Prostate gland (tissue), 2 donors: ENCODE measurements at regions not wholly inside any gene's neighbourhood (a gene's known extent, or its start where the extent isn't known, plus 50 kb on each side); places are given as distances from the start of the nearest gene placed in this dataset.

ENCODE experiments used
- DNase-seq: peaks from one replicate; pipeline ENCODE4 v3.0.0-alpha.2; 2019; ENCODE audit warnings: low spot score
- H3K27ac ChIP-seq, 2 donors: fragments of 200-600 bp; sonication (generic); 2 replicates each; pipeline ENCODE4 v1.5.1; 2017 to 2019
- H3K27me3 ChIP-seq: fragments of 200-600 bp; sonication (generic); replicated peaks from 2 replicates; pipeline ENCODE4 v1.5.1; 2019; ENCODE audit not compliant: insufficient read depth
- H3K36me3 ChIP-seq, 2 donors: fragments of 200-600 bp; sonication (generic); 1 replicate in 1 of 2; 2 replicates in 1 of 2; pipeline versions ENCODE4 v1.5.1 to v1.8.1; 2017 to 2019
- H3K4me1 ChIP-seq: fragments of 200-600 bp; sonication (generic); replicated peaks from 2 replicates; pipeline ENCODE4 v1.5.1; 2019
- H3K4me3 ChIP-seq, 2 donors: fragments of 200-600 bp; sonication (generic); 2 replicates each; pipeline ENCODE4 v1.5.1; 2017 to 2019
- H3K9me3 ChIP-seq: fragments of 200-600 bp; sonication (generic); 2 replicates; pipeline ENCODE4 v1.5.1; 2017
- CTCF ChIP-seq, 4 experiments: fragments of 200-600 bp in 2 of 4; fragments of 450-650 bp in 2 of 4; sonication (generic) in 2 of 4; IDR thresholded peaks; 1 replicate in 3 of 4; 2 replicates in 1 of 4; pipeline ENCODE4 v1.5.1; 2016 to 2019; ENCODE audit warnings: antibody characterized with exemption in 4 of 4, mild to moderate bottlenecking in 2 of 4, moderate library complexity in 2 of 4
- POLR2A ChIP-seq: fragments of 450-650 bp; IDR thresholded peaks from one replicate; pipeline ENCODE4 v1.6.1; 2016; ENCODE audit warnings: antibody characterized with exemption, mild to moderate bottlenecking
- POLR2AphosphoS5 ChIP-seq: sonication (generic); formaldehyde crosslinking; IDR thresholded peaks from one replicate; pipeline ENCODE4 v1.6.1; 2017; ENCODE audit warnings: antibody characterized with exemption
- WGBS: methylation state at CpG from one replicate; pipeline ENCODE4 v1.1.5; 2018; 5-methylcytosine and 5-hydroxymethylcytosine counted together
- intact Hi-C: fragments of 100-400 bp; cut with DNase I; formaldehyde crosslinking; loops from one replicate; pipeline ENCODE4 v1.14.2; 2022

GRCh38 chr2:146898083-146898482 is 946.7 kb upstream of the ACVR2A start:
- Histone ChIP-seq H3K36me3 (no peaks in the 10 kb centered on the region), H3K9me3 (no peaks in the 10 kb centered on the region), H3K27ac (no peak overlapping the region), H3K27me3 (no peaks in the 10 kb centered on the region), H3K4me1 (no peaks in the 10 kb centered on the region), H3K4me3 (no peak overlapping the region)
- 59% methylated on average over 1 of the region's 1 CpG for WGBS
- no peak for DNase-seq
- TF ChIP-seq POLR2A (no peak), CTCF (IDR thresholded peaks at IDR 0.05) (no peak)
- intact Hi-C loops = no loop called here

DNA sequence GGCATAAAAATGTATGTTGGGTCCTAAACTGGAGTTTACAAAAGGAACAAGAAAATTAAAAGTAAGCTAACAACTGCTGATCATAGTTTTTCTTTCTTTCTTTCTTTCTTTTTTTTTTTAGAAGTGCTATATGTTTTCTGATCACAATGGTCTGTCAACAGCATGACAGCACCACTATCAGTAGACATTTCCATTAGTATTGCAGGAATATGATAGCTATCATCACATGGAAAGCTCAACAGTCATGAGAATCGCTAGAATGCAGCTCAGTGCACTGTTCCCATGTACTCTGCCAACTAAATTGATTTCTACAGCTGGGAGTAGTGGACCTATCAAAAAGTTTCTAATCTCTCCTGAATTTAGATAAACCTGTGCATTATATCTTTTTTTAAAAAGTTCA is 950.3 kb upstream of the ACVR2A start:
- intact Hi-C loops = no loop called here
- no peaks in the 10 kb centered on the region for H3K36me3 ChIP-seq
- H3K9me3 ChIP-seq = no peaks in the 10 kb centered on the region
- TF ChIP-seq POLR2AphosphoS5 (no peak), CTCF (IDR thresholded peaks at IDR 0.05) (no peak), POLR2A (no peak)
- H3K27me3 ChIP-seq = no peaks in the 10 kb centered on the region
- 90% methylated on average over 1 of the region's 1 CpG for WGBS
- H3K27ac ChIP-seq = no peak overlapping the region
- DNase-seq = no peak
- H3K4me1 ChIP-seq = no peaks in the 10 kb centered on the region
- no peak overlapping the region for H3K4me3 ChIP-seq

DNA sequence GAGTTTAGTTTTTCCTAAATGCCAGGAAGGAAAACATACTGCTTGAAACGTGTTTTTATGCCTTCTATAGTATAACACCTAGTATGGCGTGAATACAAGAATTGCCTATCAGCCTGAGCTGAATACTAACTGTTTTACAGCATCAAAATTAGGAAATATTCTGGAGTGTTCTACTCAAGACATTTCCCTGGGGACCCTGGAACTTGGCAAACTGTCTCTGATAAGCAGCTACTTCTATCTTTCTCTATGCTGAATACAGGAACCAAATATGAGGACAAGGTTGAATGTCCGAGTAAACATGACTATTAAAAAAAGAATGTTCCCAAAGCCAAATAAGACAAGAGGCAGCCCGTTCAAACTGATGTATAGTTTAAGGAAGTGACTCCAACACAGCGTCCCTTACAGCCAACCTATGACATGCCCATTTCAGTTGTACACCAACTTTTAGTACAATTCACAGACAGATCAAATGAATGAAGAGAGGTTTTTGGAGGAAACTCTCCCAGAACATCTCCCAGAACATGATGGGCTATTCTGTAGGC is 951.3 kb upstream of the ACVR2A start:
- Histone ChIP-seq H3K9me3 (no peaks in the 10 kb centered on the region), H3K27me3 (no peaks in the 10 kb centered on the region), H3K36me3 (no peaks in the 10 kb centered on the region), H3K4me3 (no peak overlapping the region), H3K27ac (no peak overlapping the region), H3K4me1 (no peaks in the 10 kb centered on the region)
- WGBS = 48% methylated on average over 5 of the region's 5 CpGs
- intact Hi-C loops = no loop called here
- TF ChIP-seq POLR2AphosphoS5 = no peak
- TF ChIP-seq POLR2A = no peak
- TF ChIP-seq CTCF (IDR thresholded peaks at IDR 0.05) = no peak
- no peak for DNase-seq

DNA sequence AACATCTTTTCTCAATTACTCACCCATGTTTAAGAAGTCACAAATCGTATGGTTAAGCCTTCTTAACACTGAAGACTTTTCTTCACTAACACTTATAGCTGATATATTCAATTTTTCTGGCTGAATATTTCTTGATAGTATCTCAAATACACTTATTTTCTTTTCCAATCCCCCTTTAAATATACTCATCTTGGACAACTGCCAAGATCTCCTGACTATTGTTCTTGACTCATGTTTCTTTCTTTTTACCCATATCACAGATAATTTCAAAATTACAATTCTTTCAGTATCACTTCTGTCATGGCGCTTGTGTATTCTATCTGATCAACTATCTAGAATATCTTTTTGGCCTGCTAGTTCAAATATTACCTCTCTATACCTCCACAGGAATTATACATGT is 954.3 kb upstream of the ACVR2A start:
- intact Hi-C loops = no loop called here
- DNase-seq = no peak
- H3K27me3 ChIP-seq = no peaks in the 10 kb centered on the region
- no peak overlapping the region for H3K27ac ChIP-seq
- H3K9me3 ChIP-seq = no peaks in the 10 kb centered on the region
- WGBS = 92% methylated on average over 2 of the region's 2 CpGs
- no peaks in the 10 kb centered on the region for H3K4me1 ChIP-seq
- no peaks in the 10 kb centered on the region for H3K36me3 ChIP-seq
- TF ChIP-seq POLR2AphosphoS5 = no peak
- no peak for TF ChIP-seq CTCF (IDR thresholded peaks at IDR 0.05)
- no peak for TF ChIP-seq POLR2A
- no peak overlapping the region for H3K4me3 ChIP-seq

DNA sequence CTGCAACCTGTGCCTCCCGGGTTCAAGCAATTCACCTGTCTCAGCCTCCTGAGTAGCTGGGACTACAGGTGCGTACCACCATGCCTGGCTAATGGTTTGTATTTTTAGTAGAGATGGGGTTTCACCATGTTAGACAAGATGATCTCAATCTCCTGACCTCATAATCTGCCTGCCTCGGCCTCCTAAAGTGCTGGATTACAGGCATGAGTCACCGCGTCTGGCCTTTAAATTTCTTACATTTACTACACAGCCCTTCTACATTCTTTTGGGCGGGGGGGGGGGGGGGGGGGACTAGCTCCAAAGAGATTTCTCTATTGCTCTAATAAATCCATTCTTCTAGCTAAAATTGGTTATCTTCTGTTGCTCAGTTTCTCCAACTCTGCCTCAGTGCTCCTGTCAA is 964.9 kb upstream of the ACVR2A start:
- no peak for DNase-seq
- H3K27me3 ChIP-seq = no peaks in the 10 kb centered on the region

More for the DNA sequence above, 964.9 kb upstream of the ACVR2A start:
- no peak overlapping the region for H3K27ac ChIP-seq
- 94% methylated on average over 6 of the region's 6 CpGs for WGBS
- H3K4me1 ChIP-seq = no peaks in the 10 kb centered on the region
- H3K36me3 ChIP-seq = no peaks in the 10 kb centered on the region
- intact Hi-C loops = no loop called here
- H3K9me3 ChIP-seq = no peaks in the 10 kb centered on the region
- no peak overlapping the region for H3K4me3 ChIP-seq
- TF ChIP-seq CTCF (IDR thresholded peaks at IDR 0.05) (no peak), POLR2A (no peak), POLR2AphosphoS5 (no peak)
